ENCODE measurements at regions not wholly inside any gene's neighbourhood (a gene's known extent, or its start where the extent isn't known, plus 50 kb on each side); places are given as distances from the start of the nearest gene placed in this dataset.

DNA sequence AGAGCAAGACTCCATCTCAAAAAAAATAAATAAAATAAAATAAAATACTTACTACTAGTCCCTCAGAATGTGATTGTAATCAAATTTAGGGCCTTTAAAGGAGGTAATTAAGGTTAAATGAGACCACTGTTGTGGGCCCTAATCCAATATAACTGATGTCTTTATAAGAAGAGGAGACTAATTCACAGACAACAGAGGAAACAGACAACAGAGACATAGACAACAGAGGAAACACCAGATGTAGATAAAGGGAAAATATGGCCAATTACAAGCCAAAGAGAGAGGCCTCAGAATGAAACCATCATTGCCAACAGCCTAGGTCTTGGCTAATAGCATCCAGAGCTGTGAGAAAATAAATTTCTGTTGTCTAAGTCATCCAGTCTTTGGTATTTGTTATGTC lies 669.0 kb upstream of the FOXG1 start:
- ATAC-seq, result no peak
- Histone ChIP-seq H3K27me3 (no peaks in the 10 kb centered on the region), H3K27ac (no peak overlapping the region), H3K4me1 (no peaks in the 10 kb centered on the region), H3K4me3 (no peak overlapping the region), H3K9me3 (peaks cover 0 to 24% (median 0%) of the 10 kb centered on the region in 12 donors), H3K36me3 (no peaks in the 10 kb centered on the region)
- TF ChIP-seq, protein P1, sequence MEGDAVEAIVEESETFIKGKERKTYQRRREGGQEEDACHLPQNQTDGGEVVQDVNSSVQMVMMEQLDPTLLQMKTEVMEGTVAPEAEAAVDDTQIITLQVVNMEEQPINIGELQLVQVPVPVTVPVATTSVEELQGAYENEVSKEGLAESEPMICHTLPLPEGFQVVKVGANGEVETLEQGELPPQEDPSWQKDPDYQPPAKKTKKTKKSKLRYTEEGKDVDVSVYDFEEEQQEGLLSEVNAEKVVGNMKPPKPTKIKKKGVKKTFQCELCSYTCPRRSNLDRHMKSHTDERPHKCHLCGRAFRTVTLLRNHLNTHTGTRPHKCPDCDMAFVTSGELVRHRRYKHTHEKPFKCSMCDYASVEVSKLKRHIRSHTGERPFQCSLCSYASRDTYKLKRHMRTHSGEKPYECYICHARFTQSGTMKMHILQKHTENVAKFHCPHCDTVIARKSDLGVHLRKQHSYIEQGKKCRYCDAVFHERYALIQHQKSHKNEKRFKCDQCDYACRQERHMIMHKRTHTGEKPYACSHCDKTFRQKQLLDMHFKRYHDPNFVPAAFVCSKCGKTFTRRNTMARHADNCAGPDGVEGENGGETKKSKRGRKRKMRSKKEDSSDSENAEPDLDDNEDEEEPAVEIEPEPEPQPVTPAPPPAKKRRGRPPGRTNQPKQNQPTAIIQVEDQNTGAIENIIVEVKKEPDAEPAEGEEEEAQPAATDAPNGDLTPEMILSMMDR (IDR thresholded peaks at IDR 0.05), result no peak
- TF ChIP-seq POLR2A (IDR thresholded peaks at IDR 0.05), result no peak
- DNase-seq, result no peak
- intact Hi-C loops (cut with DNase I), result no loop called here

GRCh38 chr14:28098856-28099255 lies 667.7 kb upstream of the FOXG1 start:
- ATAC-seq, result no peak
- intact Hi-C loops (cut with DNase I), result no loop called here
- peaks cover 0 to 20% (median 0%) of the 10 kb centered on the region in 12 donors for H3K9me3 ChIP-seq
- H3K27ac ChIP-seq, result no peak overlapping the region
- 31 to 44% (median 41%) methylated on average over 1 of the region's 1 CpG for WGBS, 4 donors
- no peaks in the 10 kb centered on the region for H3K4me1 ChIP-seq
- no peak for DNase-seq
- TF ChIP-seq, protein P1 (IDR thresholded peaks at IDR 0.05), result no peak
- no peak for TF ChIP-seq POLR2A (IDR thresholded peaks at IDR 0.05)
- H3K4me3 ChIP-seq, result no peak overlapping the region
- no peaks in the 10 kb centered on the region for H3K36me3 ChIP-seq
- no peaks in the 10 kb centered on the region for H3K27me3 ChIP-seq

- no peaks in the 10 kb centered on the region for H3K36me3 ChIP-seq
- no peak for ATAC-seq
- intact Hi-C loops (cut with DNase I), result no loop called here
- H3K4me3 ChIP-seq, result no peak overlapping the region
- H3K27ac ChIP-seq, result no peak overlapping the region
- TF ChIP-seq, protein P1 (IDR thresholded peaks at IDR 0.05), result no peak
- no peak for TF ChIP-seq POLR2A (IDR thresholded peaks at IDR 0.05)
- no peaks in the 10 kb centered on the region for H3K27me3 ChIP-seq
- no peaks in the 10 kb centered on the region for H3K4me1 ChIP-seq
- no peak for DNase-seq
- H3K9me3 ChIP-seq, result peaks cover 0 to 7% (median 0%) of the 10 kb centered on the region in 12 donors
Measured at GRCh38 chr14:28102001-28102400, 664.6 kb upstream of the FOXG1 start.

- WGBS, 4 donors, result 32 to 43% (median 39%) methylated on average over 3 of the region's 3 CpGs
- Histone ChIP-seq H3K36me3 (no peaks in the 10 kb centered on the region), H3K4me3 (no peak overlapping the region), H3K9me3 (peaks cover 0 to 7% (median 0%) of the 10 kb centered on the region in 12 donors), H3K27me3 (no peaks in the 10 kb centered on the region), H3K4me1 (no peaks in the 10 kb centered on the region), H3K27ac (no peak overlapping the region)
- ATAC-seq (no peak), DNase-seq (no peak)
- no peak for TF ChIP-seq POLR2A (IDR thresholded peaks at IDR 0.05)
- TF ChIP-seq, protein P1 (IDR thresholded peaks at IDR 0.05), result no peak
- intact Hi-C loops (cut with DNase I), result no loop called here
Measured at GRCh38 chr14:28102814-28103213, 663.8 kb upstream of the FOXG1 start.

Measured in heart left ventricle (tissue), 16 donors.